Smooth muscle cell of the brain vasculature (primary cell): ENCODE measurements at regions not wholly inside any gene's neighbourhood (a gene's known extent, or its start where the extent isn't known, plus 50 kb on each side); places are given as distances from the start of the nearest gene placed in this dataset.
"Not testable (repeated sequence)": the region's sequence is repeated elsewhere in the genome, so short reads cannot be mapped to it uniquely, and the experiment has no call there.

Source experiments
- DNase-seq: peaks from one replicate; pipeline ENCODE4 v3.0.0-alpha.2; 2012; ENCODE audit warnings: low read depth, low spot score

DNA sequence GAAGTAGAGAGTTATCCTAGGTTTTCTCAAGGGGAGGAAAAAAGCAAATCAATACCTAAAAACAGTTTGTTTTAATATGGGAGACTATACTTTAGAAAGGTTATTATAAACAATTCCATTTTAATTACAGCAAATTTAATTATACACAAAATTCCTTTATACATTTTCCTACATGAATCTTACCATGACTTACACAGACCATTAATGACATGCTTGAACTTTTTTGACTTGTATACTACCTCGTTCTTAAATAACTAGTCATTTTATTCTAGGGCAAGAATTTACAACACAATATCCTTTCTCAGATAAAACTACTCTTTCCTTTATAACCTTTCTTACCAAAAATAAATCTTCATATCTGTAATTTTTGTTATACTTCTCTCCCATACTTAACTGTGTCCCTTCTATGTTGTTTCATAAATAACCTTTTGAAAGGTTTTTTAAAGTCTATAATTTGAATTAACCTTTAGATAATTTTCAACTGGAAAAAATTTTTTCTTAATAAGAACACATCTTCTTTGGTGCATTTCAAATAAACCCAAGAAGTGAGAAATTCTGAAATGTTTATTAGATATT, 729.4 kb downstream of the TENT5A start:
- DNase-seq: no peak

DNA sequence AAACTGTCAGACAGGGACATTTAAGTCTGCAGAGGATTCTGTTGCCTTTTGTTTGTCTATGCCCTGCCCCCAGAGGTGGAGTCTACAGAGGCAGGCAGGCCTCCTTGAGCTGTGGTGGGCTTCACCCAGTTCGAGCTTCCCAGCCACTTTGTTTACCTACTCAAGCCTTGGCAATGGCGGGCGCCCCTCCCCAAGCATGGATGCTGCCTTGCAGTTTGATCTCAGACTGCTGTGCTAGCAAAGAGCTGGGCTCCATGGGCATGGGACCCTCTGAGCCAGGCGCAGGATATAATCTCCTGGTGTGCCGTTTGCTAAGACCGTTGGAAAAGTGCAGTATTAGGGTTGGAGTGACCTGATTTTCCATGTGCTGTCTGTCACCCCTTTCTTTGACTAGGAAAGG, 734.9 kb downstream of the TENT5A start:
- not testable (repeated sequence) for DNase-seq

DNA sequence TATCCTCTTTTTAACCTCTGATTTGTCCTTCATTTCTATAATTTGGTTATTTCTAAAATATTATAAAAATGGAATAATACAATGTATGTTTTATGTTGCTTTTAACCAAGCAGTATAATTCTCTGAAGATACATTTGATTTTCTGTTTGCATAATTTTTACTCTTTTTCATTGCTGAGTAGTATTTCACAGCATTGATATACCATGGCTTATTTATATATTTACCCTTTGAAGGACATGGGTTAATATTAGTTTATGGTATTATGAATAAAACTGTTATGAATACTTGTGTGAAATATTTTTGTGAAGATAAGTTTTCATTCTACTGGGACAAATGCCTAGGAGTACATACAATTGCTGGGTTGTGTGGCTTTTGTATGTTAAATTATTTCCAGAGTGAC, 748.6 kb downstream of the TENT5A start:
- no peak for DNase-seq

DNA sequence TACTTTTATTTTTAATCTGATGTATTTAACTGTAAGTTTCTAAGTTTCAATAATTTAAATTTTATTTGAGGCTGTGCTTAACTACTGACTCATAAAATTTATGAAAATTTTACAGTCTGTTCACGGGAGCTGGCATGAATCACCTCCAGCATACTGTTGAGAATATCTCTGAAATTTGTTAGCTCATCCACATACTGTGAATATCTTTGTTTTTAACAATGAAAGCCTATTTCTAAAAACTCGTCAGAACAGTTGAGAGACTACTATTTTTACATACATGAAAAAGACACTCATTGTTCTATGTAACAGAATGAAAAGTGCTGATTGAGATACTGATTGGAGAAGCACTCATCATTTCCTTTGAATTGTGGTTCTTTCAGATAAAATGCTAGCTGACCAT, 749.3 kb downstream of the TENT5A start:
- DNase-seq: no peak

DNA sequence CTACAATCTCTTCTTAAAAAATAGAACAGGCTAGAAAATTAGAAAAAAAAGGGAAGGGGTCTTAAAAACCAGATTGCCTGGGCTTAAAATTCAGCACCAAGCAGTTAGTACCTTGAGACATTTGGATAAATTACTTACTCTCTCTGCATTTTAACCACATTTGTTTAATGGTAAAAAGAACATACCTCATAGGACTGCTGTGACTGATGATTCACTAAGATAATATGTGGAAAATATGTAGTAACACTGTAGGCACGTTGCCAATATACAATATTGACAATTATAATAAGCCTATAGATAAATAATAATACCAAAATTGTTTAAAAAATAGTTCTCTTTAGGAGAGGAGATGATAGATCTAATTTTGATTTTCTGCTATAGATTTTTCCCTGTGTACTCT, 750.4 kb downstream of the TENT5A start:
- DNase-seq: no peak

DNA sequence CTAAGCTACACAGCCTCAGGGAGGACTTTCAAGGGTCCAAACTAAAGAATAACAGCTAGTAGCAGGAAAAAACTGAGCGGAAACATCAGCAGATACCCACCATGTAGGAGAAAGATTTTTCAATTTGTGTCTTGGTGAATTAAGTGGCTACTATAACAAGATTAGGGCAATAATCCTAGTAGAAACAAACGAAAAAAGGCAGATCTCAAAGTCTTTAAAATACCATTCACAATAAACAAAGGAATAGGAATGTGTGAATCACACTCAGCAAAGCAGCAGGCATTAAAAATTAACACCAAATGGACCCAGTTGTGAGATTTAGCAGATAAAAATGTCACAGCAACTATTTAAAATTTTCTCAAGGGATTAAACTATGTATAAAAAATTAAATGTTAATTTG, 761.2 kb downstream of the TENT5A start:
- no peak for DNase-seq

DNA sequence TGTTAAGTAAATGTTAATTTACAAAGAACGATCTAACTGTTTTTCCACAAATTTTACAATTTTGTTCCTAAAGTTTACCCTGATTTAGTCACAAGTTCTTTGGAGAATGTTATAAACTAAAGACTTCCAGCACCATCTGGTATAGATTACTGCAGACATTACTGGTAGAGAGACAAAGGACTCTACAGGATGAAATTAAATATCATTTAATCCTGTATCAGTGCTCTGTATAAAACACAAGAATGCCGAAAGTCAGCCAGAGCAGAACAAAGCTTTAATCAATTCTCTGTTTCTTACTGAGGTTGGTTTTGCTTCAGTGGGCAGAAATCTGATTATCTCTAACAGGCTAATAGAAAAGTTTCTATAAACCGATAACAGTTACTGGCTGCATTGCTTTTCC, 763.6 kb downstream of the TENT5A start:
- DNase-seq: no peak

DNA sequence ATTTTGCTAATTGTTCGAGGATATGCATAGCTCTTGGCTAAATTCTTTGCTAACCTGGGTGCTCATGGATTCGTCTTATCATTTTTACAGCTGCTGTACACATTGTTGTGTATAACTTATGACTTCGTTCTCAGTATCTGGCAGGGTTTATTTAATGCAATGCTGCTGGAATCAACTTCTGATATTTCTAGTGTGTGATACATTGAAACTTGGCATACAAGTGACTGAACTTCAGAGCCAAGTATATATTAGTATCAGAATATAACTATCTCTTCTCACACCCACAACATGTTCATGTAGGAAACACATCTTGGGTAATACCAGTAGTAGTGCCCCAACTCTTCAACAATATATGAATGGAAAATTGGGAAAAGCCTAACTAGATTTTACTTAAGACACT, 764.2 kb downstream of the TENT5A start:
- DNase-seq: no peak

DNA sequence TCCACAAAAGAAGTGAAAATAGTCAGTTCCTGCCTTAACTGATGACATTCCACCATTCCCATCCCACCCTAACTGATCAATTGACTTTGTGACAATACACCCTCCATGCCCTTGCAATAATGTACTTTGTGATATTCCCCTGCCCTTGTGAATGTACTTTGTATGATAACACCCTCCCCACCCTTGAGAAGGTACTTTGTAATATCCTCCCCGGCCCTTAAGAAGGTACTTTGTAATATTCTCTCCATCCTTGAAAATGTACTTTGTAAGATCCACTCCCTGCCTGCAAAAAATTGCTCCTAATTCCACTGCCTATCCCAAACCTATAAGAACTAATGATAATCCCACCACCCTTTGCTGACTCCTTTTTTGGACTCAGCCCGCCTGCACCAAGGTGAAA, 771.3 kb downstream of the TENT5A start:
- not testable (repeated sequence) for DNase-seq

DNA sequence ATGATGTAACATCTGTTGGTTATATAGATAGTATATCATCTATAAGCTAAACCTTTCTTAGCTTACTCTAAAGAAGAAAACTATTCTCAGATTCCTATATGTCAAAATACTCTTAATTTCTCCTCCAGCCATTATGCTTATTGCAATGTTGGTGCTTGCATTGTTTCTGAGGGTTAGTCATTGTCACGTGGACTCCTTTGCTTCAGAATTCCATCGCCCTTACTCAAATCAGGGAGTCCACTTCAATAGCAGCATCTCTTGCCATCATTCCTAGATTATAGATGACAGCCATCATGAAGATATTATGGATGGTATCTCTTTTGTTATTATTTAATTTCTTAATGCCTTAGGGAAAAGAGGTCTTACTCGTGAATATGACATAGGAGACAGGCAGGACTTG, 776.1 kb downstream of the TENT5A start:
- no peak for DNase-seq

DNA sequence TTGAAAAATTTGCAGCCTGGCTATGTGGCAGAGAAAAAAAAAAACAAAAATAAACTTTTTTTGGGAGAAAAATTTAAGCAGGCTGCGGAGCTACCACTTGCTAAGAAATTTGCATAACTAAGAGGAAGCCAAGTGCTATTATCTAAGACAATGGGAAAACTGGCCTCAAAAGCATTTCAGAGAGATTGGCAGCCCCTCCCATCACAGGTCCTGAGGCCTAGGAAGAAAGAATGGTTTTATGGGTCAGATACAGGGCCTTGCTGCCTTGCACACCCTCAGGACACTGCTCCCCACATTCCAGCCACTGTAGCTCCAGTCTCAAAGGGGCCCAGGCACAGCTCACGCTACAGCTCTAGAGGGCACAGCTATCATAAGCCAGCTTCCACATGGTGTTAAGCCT, 777.9 kb downstream of the TENT5A start:
- DNase-seq: no peak

DNA sequence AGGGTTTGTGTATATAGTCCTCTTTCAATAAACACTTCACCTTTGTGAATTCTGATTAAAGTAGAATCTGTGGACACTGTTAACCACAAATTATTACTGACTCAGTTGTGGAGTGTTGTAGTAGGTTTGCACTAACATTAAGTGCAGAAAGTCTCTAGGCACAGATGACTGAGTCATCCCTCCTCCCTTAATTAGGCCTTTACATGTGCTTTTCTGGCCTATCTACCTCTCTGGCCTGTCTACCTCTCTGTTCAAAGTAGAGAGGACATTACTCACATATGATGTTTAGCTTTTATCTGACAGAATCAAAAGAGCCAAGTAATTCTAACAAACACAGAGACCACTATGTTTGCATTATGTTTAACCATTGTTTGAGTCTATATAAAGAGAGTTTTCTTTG, 783.0 kb downstream of the TENT5A start:
- DNase-seq: no peak

DNA sequence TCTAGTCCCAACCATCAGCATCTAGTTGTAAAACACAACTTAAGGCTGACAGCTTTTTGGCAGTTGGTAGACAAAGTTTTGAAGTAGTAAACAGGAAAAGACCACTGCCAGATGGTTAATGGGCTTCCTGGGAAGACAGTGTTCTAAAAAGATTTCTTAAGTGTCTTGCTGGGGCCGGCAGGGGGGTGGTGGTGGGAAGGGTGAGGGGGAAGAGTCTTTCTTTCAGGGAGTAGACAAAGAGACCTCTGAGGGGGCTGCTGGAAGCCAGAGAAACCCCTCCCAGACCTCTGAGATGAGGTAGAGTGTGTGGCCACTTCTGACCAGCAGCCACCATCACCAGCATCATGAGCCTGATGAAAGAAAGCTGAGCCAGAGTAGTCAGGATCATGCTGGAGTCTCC, 784.9 kb downstream of the TENT5A start:
- DNase-seq: no peak

DNA sequence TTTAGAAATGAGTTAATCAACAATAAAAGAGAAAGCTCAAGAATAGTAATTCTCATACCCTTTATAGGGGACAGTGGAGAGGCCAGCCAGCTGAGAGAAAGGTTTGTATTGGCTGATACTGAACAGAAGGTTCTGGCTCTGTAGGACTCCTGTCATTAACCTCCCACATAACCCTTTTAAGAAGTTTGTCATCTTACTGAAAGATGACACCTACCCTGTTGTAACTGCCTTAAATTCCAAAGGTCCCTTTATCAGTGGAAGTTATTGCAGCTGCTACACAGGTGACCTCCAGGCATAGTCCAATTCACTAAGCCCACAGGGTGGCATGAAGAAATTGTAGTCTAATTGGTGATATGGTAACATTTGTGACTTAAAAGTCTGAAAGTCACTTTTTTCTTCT, 790.1 kb downstream of the TENT5A start:
- no peak for DNase-seq

DNA sequence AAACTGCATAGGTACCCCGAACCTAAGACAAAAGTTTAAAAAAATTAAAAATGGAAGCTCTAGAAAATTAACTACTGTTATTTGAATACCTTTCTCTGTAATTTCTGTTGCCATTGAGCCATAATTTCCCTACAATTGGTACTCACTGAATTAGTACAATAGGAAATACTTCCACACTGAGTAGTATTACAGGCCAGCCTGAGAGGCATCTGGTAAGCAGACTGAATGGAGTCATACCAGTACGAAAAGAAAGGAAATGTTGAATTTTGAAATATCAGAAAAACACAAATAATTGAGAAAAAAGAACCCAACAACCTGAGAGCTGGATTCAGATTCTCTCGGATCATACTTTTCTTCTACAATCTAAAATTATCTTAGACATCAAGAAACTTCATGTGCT, 791.3 kb downstream of the TENT5A start:
- DNase-seq: no peak

DNA sequence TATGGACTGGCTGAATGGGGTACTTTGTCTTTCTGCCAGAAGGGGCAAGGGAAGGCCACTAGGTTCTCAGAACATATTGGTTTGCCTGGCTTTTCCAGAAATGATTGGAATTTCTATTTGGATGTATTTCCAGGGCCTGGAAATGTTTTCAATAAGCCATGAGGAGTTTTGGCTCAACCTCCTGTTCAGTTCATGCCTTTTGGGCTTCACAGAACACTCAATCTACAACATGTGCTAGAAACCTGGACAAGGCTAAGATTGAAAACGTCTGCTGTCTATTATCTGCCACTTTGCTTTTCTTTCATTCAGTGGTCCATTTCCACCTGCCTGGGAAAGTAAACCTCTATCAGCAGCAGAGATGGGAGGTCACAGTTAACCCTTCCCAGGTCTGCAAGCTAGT, 793.4 kb downstream of the TENT5A start:
- no peak for DNase-seq

DNA sequence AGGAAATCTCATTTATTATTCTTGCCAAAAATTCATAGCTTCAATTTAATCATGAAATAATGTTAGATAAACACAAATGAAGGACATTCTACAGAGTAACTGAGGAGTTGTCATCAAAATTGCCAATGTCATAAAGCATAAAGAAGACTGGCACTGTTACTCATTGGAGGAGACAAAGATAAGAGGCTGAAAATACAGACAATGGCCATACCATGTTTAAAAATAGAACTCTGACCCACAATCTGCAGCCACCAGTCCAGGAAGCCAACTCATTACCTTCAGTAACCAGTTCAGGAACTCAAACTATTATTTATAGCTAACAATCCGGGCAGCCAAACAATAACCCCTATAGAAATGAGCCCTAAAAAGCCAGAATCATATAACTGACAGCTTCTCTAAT, 795.6 kb downstream of the TENT5A start:
- no peak for DNase-seq

DNA sequence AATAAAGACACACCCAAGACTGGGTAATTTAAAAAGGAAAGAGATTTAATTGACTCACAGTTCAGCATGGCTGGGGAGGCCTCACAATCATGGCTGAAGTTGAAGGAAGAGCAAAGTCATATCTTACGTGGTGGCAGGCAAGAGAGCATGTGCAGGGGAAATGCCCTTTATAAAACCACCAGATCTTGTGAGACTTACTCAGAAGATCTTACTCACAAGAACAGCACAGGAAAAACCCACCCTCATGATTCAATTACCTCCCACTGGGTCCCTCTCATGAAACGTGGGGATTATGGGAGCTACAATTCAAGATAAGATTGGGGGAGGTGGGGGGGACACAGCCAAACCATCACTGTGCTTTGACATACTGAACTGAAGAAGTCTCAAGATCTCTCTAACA, 800.0 kb downstream of the TENT5A start:
- DNase-seq: not testable (repeated sequence)

DNA sequence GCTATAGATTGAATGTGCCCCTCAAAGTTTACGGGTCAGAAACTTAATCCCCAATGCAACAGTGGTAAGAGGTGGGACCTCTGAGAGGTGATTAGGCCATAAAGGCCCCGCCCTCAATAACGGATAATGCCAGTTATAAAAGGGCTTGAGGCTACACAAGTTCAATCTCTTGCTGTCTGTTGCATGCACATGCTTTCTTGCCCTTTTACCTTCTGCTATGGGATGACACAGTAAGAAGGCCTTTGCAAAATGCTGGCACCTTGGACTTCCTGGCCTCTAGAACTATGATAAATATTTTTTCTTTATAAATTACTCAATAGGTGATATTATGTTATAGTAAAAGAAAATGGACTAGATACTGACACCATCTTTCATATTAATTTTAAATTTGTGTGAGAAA, 806.1 kb downstream of the TENT5A start:
- no peak for DNase-seq

DNA sequence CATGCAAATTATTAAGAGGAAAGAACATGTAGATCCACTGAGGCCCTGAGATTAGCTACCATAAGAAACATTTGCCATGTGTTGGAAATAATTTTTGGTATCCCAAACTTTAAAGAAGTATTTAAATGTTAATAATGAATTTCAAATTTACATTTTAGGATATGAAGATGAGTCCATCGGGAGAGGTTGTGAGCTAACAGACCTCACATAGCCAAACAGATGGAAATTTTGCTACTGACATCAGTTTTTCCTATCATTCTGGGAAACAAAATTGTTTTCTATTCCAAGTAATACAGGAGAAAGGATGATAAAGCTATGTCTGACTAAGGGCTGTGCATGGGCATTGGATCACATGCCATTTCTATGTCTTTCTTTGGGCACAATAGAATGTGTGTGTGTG, 809.6 kb downstream of the TENT5A start:
- DNase-seq: no peak

DNA sequence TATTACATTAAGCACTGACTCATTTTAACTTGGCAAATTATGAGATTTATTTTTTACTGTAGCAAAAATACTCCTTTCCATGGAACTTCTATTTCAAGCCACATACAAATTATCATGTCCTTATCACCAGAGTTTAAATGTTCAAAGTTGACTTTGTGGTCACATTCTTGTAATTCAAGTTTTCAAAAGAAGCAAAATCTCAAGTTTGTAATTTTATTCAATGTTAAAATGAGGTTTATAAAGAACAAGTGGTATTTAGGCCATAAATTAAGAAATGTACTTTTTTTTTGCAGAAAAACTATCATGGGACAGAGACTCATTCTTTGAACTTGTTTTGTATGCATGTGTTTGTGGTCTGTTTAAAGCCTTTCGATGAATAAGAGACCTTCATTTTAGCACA, 811.5 kb downstream of the TENT5A start:
- DNase-seq: no peak

DNA sequence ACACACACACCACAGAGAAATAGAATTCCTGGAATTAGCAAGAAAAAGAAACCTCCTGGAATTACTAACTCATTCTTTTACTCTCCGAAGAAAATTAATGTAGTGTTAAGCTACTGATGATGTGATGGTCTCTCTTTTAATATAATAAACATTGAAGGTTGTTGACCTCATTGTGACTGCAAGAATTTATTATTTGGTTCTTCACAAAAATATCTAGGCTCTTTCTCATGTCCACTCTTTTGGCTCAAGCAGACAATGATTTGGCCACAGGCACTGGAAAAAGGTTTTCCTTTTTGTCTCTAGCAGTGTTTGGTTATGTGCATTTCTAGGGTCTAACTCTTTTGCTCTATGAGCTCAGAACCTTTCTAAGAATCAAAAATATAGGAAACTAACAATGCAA, 811.9 kb downstream of the TENT5A start:
- no peak for DNase-seq

DNA sequence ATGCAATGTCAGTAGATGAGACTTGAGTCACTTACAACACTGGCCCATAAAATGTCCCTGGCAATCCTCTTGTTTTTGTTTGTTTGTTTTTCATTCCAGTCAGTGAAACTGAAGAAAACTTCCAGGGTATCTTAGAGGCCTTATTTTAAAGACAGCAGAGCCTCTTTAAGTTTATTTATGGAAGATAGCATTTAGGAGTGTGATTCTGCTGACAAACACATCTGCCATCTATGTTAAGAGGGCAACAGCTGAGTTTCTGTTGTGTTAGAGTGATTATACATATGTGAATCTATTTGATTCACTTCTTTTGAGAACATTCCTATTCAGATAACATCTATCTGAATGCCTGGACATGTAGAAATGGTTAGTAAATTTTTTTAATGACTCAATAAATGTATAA, 812.6 kb downstream of the TENT5A start:
- no peak for DNase-seq

DNA sequence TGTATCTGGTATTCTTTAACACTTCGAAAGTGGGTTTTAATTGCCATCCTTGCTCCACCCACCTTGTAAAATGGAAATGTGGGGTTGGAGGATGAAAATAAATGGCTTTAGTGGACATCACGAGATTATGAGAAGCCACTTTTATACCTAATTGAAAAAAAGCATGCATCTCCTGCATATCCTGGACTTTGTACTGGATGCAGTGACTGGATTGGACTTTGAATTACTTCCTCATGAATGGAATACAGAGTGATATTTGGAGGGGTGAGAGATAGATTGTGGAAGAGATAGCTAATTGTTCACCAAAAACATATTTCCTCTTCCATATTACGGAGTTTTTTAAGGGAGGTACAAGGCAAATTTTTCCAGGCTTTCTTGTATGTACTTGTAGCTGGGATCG, 813.0 kb downstream of the TENT5A start:
- no peak for DNase-seq

DNA sequence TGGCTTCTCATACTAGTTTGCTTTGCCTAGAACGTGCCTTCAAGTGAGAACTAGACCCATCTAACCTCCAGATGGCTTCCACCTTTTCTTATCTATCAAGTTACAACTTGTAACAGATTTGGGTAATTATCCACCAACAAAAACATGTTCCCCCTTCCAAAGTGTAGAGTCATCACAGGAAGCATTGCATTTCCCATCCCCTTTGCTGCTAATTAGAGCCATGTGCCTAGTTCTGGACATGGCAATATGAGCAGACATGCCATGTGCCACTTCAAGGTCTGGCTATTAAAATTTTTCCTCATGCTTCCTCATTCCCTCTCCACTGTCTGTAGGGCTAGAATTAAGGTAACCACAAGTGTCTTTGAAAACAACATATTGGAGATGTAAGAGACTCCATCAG, 814.4 kb downstream of the TENT5A start:
- DNase-seq: no peak
